HCT116 (cell line): ENCODE measurements at regions not wholly inside any gene's neighbourhood (a gene's known extent, or its start where the extent isn't known, plus 50 kb on each side); places are given as distances from the start of the nearest gene placed in this dataset.

ENCODE experiments used
- ATAC-seq: fragments of 200-7000 bp; cut with Tn5 transposase; 2 replicates; pipeline ENCODE4 v1.9.1; 2020; ENCODE audit warnings: mild to moderate bottlenecking, moderate library complexity
- BruUV-seq: library from RNA; stranded (reverse); fragments of 400-500 nt; replicated peaks from 2 replicates; lab custom pipeline; 2021; lab: Mats Ljungman, UMichigan
- CTCF ChIA-PET: fragments of 300-600 bp; sonication (Branson Sonifier 250); formaldehyde crosslinking; loops from one replicate; lab custom pipeline; 2021; ENCODE audit warnings: antibody characterized with exemption; lab: Charles Lee
- POLR2A ChIA-PET: fragments of 300-600, 350-600 bp; sonication (Branson Sonifier 250); formaldehyde crosslinking; loops from one replicate; lab custom pipeline; 2021; ENCODE audit warnings: antibody characterized with exemption; lab: Charles Lee
- RAD21 ChIA-PET, 2 experiments: fragments of 300-600 bp; sonication (Branson Sonifier 250); formaldehyde crosslinking; loops; one replicate each; lab custom pipeline; 2023; ENCODE audit warnings: low total read pairs in 2 of 2; ENCODE audit not compliant: uncharacterized antibody in 2 of 2, unreplicated experiment in 2 of 2, low non-redundant PET in 1 of 2; lab: Charles Lee
- DNase-seq: peaks from one replicate; pipeline ENCODE4 v3.0.0-alpha.2; 2010; ENCODE audit warnings: low read depth, low spot score
- H2AFZ ChIP-seq: fragments of 200-600 bp; shearing (Covaris generic), sonication (generic); 2 replicates; pipeline ENCODE4 v1.6.1; 2017; ENCODE audit warnings: low read depth, mixed run types, mixed read lengths, antibody characterized with exemption, low read length; ENCODE audit not compliant: poor library complexity, severe bottlenecking
- H3K27ac ChIP-seq: 2 replicates; pipeline ENCODE4 v1.5.1; 2012; ENCODE audit warnings: low read depth, low read length
- H3K27me3 ChIP-seq: fragments of 200-600 bp; sonication (generic); 2 replicates; pipeline ENCODE4 v1.6.1; 2016; ENCODE audit warnings: mixed run types, low read length, mixed read lengths; ENCODE audit not compliant: insufficient read depth
- H3K36me3 ChIP-seq, 2 experiments: fragments of 200-500 bp in 1 of 2; fragments of 200-600 bp in 1 of 2; sonication (Bioruptor generic) in 1 of 2; sonication (generic) in 1 of 2; 2 replicates each; pipeline versions ENCODE4 v1.5.1 to v1.6.1; 2014 to 2016; ENCODE audit warnings: low read length in 2 of 2, inconsistent platforms in 1 of 2, mixed read lengths in 1 of 2, mixed run types in 1 of 2; ENCODE audit not compliant: insufficient read depth in 2 of 2, control insufficient read depth in 1 of 2
- H3K4me1 ChIP-seq, 2 experiments: fragments of 200-600 bp in 1 of 2; sonication (generic) in 1 of 2; 2 replicates each; pipeline versions ENCODE4 v1.5.1 to v1.6.1; 2012 to 2017; ENCODE audit warnings: low read length in 2 of 2, inconsistent platforms in 1 of 2, mild to moderate bottlenecking in 1 of 2, mixed read lengths in 1 of 2, mixed run types in 1 of 2, moderate library complexity in 1 of 2; ENCODE audit not compliant: insufficient read depth in 2 of 2, control insufficient read depth in 1 of 2
- H3K4me2 ChIP-seq: fragments of 200-600 bp; sonication (generic); 2 replicates; pipeline ENCODE4 v1.6.1; 2017; ENCODE audit warnings: mixed run types, low read length, mixed read lengths
- H3K4me3 ChIP-seq, 2 experiments: fragments of 200-600 bp in 1 of 2; sonication (generic) in 1 of 2; replicated peaks in 1 of 2; 2 replicates each; pipeline ENCODE4 v1.5.1; 2011 to 2016; ENCODE audit warnings: low read length in 2 of 2, control low read depth in 1 of 2, low read depth in 1 of 2, mild to moderate bottlenecking in 1 of 2, mixed read lengths in 1 of 2, mixed run types in 1 of 2
- H3K79me2 ChIP-seq: fragments of 200-600 bp; sonication (generic); 2 replicates; pipeline ENCODE4 v1.6.1; 2017; ENCODE audit warnings: mild to moderate bottlenecking, mixed run types, low read length, moderate library complexity, mixed read lengths; ENCODE audit not compliant: insufficient read depth
- H3K9ac ChIP-seq: fragments of 200-600 bp; sonication (generic); 2 replicates; pipeline ENCODE4 v1.6.1; 2016; ENCODE audit warnings: low read length, mixed read lengths
- H3K9me2 ChIP-seq: fragments of 200-600 bp; sonication (generic), shearing (Covaris generic); 2 replicates; pipeline ENCODE4 v1.6.1; 2017; ENCODE audit warnings: mixed run types, mild to moderate bottlenecking, moderate library complexity; ENCODE audit not compliant: insufficient read depth
- H3K9me3 ChIP-seq, 2 experiments: fragments of 200-500 bp in 1 of 2; fragments of 200-600 bp in 1 of 2; sonication (Bioruptor generic) in 1 of 2; sonication (generic) in 1 of 2; 2 replicates each; pipeline ENCODE4 v1.6.1; 2014 to 2017; ENCODE audit warnings: low read length in 2 of 2, mixed read lengths in 2 of 2, inconsistent platforms in 1 of 2, low read depth in 1 of 2, mild to moderate bottlenecking in 1 of 2, mixed run types in 1 of 2, moderate library complexity in 1 of 2; ENCODE audit not compliant: control insufficient read depth in 1 of 2, insufficient read depth in 1 of 2
- H4K20me1 ChIP-seq: fragments of 200-600 bp; sonication (generic), shearing (Covaris generic); 2 replicates; pipeline ENCODE4 v1.6.1; 2017; ENCODE audit warnings: mixed run types, mild to moderate bottlenecking, moderate library complexity; ENCODE audit not compliant: insufficient read depth
- CBX3 ChIP-seq: IDR thresholded peaks from 2 replicates; pipeline ENCODE4 v1.6.1; 2012; ENCODE audit warnings: low read depth
- CEBPB ChIP-seq: IDR thresholded peaks from 2 replicates; pipeline ENCODE4 v1.6.1; 2012; ENCODE audit warnings: low read depth
- CTCF ChIP-seq, 3 experiments: fragments of 200-600 bp in 1 of 3; sonication (generic) in 1 of 3; IDR thresholded peaks in 2 of 3; conservative IDR thresholded peaks in 1 of 3; 2 replicates each; pipeline ENCODE4 v1.5.1; 2012 to 2017; ENCODE audit warnings: low read depth in 2 of 3, low read length in 2 of 3, antibody characterized with exemption in 1 of 3, borderline replicate concordance in 1 of 3, control low read depth in 1 of 3, mild to moderate bottlenecking in 1 of 3, mixed read lengths in 1 of 3, mixed run types in 1 of 3, moderate library complexity in 1 of 3; ENCODE audit not compliant: insufficient read depth in 1 of 3
- EGR1 ChIP-seq: IDR thresholded peaks from 2 replicates; pipeline ENCODE4 v1.6.1; 2012; ENCODE audit warnings: low read depth
- SP1 ChIP-seq: IDR thresholded peaks from 2 replicates; pipeline ENCODE4 v1.6.1; 2012; ENCODE audit warnings: low read depth
- SRF ChIP-seq: IDR thresholded peaks from 2 replicates; pipeline ENCODE4 v1.6.1; 2012; ENCODE audit warnings: low read depth
- TCF7L2 ChIP-seq: IDR thresholded peaks from 2 replicates; pipeline ENCODE4 v1.7.0; 2011; ENCODE audit warnings: borderline replicate concordance, inconsistent platforms; ENCODE audit not compliant: insufficient read depth, insufficient read length; ENCODE audit errors: extremely low read depth
- ZNF274 ChIP-seq: fragments of 200-500 bp; sonication (Bioruptor generic); IDR thresholded peaks from 2 replicates; pipeline ENCODE4 v1.6.1; 2014; ENCODE audit warnings: mild to moderate bottlenecking, low read depth, low read length, inconsistent platforms
- intact Hi-C: fragments of 100-400 bp; cut with micrococcal nuclease; formaldehyde crosslinking; loops from 2 replicates; pipeline ENCODE4 v1.10.0; 2022
- TF ChIP-seq, protein P1 (sequence below): IDR thresholded peaks from 2 replicates; pipeline ENCODE4 v1.6.1; 2012
- TF ChIP-seq, protein P2 (sequence below): IDR thresholded peaks from 2 replicates; pipeline ENCODE4 v1.6.1; 2012

GRCh38 chr1:191542444-191542843, 615.8 kb upstream of the RGS18 start:
- no peak overlapping the region for H3K9ac ChIP-seq
- no peak overlapping the region for H3K4me3 ChIP-seq
- no peaks in the 10 kb centered on the region for H3K9me3 ChIP-seq
- no peak for ATAC-seq
- H3K27me3 ChIP-seq = no peaks in the 10 kb centered on the region
- no TSS peak for BruUV-seq
- H3K9me2 ChIP-seq = no peaks in the 10 kb centered on the region
- no peak overlapping the region for H2AFZ ChIP-seq
- RAD21 ChIA-PET = no interaction called here
- DNase-seq = no peak
- H4K20me1 ChIP-seq = no peaks in the 10 kb centered on the region
- H3K36me3 ChIP-seq = no peaks in the 10 kb centered on the region
- no peaks in the 10 kb centered on the region for H3K79me2 ChIP-seq
- H3K4me1 ChIP-seq = no peaks in the 10 kb centered on the region
- POLR2A ChIA-PET = no interaction called here
- TF ChIP-seq ZNF274 (no peak), EGR1 (no peak), CBX3 (no peak), SRF (no peak), CEBPB (no peak), CTCF (IDR thresholded peaks at IDR 0.05 in 2 of 3, conservative IDR thresholded peaks at IDR 0.05 in 1 of 3; ENCODE audit: borderline replicate concordance in 1 of 3, insufficient read depth in 1 of 3, low read depth in 2 of 3, low read length in 2 of 3) (no peak), SP1 (no peak), TCF7L2 (no peak)
- TF ChIP-seq, protein P1, sequence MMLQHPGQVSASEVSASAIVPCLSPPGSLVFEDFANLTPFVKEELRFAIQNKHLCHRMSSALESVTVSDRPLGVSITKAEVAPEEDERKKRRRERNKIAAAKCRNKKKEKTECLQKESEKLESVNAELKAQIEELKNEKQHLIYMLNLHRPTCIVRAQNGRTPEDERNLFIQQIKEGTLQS = no peak
- TF ChIP-seq, protein P2, sequence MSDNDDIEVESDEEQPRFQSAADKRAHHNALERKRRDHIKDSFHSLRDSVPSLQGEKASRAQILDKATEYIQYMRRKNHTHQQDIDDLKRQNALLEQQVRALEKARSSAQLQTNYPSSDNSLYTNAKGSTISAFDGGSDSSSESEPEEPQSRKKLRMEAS = no peak
- intact Hi-C loops = no loop called here
- no peak overlapping the region for H3K27ac ChIP-seq
- no peak overlapping the region for H3K4me2 ChIP-seq
- CTCF ChIA-PET = no interaction called here
